Suprapubic skin (tissue), 3 donors: ENCODE measurements at regions not wholly inside any gene's neighbourhood (a gene's known extent, or its start where the extent isn't known, plus 50 kb on each side); places are given as distances from the start of the nearest gene placed in this dataset.

Experiments
- EP300 ChIP-seq: sonication (generic); formaldehyde crosslinking; IDR thresholded peaks from one replicate; pipeline ENCODE4 v1.6.1; 2017; ENCODE audit warnings: antibody characterized with exemption
- POLR2A ChIP-seq, 2 donors: fragments of 450-650 bp; IDR thresholded peaks; one replicate each; pipeline ENCODE4 v1.6.1; 2017; ENCODE audit warnings: antibody characterized with exemption in 2 of 2, mild to moderate bottlenecking in 2 of 2, moderate library complexity in 2 of 2
- TF ChIP-seq, protein P1 (sequence below), 2 donors: fragments of 200-600 bp in 1 of 2; fragments of 450-650 bp in 1 of 2; sonication (generic) in 1 of 2; IDR thresholded peaks; one replicate each; pipeline ENCODE4 v1.5.1; 2016 to 2019; ENCODE audit warnings: antibody characterized with exemption in 2 of 2, mild to moderate bottlenecking in 1 of 2, moderate library complexity in 1 of 2

DNA sequence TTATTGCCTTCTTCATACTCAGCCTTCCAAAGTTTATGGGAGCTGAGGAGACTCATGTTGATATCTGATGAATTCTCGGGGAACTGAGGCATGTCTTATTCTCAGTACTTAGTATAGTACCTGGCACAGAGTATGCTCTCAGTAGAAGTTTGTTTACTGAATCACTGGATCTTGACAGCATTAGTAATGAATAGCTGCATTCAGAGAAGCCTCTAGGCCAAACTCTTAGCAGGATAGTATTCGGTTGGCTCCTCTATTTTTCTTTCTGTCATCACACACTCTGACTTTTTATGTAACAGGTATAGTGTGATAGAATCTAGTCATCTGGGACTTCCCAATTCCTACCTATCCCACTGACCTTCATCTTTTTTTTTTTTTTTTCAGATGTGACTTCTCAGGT, 566.4 kb upstream of the MAN1A1 start:
- TF ChIP-seq POLR2A (IDR thresholded peaks at IDR 0.05) (no peak), EP300 (no peak)
- TF ChIP-seq, protein P1, sequence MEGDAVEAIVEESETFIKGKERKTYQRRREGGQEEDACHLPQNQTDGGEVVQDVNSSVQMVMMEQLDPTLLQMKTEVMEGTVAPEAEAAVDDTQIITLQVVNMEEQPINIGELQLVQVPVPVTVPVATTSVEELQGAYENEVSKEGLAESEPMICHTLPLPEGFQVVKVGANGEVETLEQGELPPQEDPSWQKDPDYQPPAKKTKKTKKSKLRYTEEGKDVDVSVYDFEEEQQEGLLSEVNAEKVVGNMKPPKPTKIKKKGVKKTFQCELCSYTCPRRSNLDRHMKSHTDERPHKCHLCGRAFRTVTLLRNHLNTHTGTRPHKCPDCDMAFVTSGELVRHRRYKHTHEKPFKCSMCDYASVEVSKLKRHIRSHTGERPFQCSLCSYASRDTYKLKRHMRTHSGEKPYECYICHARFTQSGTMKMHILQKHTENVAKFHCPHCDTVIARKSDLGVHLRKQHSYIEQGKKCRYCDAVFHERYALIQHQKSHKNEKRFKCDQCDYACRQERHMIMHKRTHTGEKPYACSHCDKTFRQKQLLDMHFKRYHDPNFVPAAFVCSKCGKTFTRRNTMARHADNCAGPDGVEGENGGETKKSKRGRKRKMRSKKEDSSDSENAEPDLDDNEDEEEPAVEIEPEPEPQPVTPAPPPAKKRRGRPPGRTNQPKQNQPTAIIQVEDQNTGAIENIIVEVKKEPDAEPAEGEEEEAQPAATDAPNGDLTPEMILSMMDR (IDR thresholded peaks at IDR 0.05) = no peak
